ENCODE measurements at regions not wholly inside any gene's neighbourhood (a gene's known extent, or its start where the extent isn't known, plus 50 kb on each side); places are given as distances from the start of the nearest gene placed in this dataset.
"Not testable (repeated sequence)": the region's sequence is repeated elsewhere in the genome, so short reads cannot be mapped to it uniquely, and the experiment has no call there.

GRCh38 chr14:58961045-58961731 lies 227.3 kb upstream of the DAAM1 start:
- no peak for DNase-seq

- DNase-seq: no peak
Observed at GRCh38 chr14:58963873-58964597, 224.4 kb upstream of the DAAM1 start.

GRCh38 chr14:58964598-58964928 lies 223.9 kb upstream of the DAAM1 start:
- no peak for DNase-seq

DNA sequence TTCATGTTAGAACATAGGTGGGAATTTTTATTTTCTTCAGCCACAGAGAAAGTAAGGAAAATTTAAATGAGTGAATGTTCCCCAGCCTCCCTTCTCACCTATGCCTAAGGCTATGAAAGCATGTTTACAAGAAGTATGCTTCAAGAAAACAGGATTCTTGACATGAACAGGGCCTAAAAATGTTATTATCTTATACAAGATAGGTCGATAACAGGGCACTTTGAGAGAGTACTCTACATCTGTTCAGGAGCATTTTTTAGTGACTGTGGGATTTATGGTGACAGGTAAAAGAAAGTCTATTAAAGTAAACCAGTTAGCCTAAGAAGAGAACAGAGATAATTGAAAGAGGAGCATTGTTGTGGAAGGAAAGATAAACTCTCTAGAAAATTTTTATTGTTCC lies 222.9 kb upstream of the DAAM1 start:
- no peak for DNase-seq

GRCh38 chr14:58966997-58967396 lies 221.5 kb upstream of the DAAM1 start:
- no peak for DNase-seq

DNA sequence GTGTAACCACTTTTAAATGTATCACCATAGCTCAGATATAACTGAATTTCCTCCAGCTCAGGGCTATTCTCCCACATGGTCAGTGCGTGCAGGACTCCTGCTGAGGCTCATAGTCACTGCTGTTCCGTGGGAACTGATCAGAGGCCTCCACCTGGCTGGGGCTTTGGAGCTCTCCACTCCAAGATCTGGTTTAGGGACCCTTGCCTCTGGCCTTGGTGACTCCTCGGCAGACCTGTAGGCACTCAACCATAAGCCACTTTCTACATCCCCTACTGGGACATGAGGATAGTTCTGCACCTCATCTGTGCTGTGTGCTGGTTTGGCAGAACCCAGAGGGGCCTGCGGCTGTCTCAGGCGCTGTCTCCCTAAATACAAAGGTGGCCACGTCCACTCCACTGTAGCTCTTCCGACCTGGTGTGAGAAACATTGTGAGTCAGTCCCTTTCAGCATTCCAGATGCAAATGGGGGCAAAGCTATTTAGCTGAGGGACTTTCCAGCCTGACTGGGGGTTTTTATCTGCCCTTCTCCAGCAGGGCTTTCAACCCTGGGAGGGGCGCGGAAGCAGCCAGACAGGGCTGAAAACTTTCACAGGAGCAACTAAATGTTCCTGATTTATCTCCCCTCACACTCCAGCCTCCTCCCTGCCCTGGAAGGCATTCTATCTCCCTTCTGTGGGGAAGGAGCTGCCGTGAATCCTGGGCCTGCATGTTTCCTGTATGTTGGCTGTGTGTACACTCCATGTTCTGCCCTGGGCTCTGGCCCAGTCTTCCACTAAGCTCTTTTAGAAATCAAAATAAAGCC lies 218.3 kb upstream of the DAAM1 start:
- no peak for DNase-seq

- no peak for DNase-seq
Observed at GRCh38 chr14:58972233-58973017, 216.0 kb upstream of the DAAM1 start.

DNA sequence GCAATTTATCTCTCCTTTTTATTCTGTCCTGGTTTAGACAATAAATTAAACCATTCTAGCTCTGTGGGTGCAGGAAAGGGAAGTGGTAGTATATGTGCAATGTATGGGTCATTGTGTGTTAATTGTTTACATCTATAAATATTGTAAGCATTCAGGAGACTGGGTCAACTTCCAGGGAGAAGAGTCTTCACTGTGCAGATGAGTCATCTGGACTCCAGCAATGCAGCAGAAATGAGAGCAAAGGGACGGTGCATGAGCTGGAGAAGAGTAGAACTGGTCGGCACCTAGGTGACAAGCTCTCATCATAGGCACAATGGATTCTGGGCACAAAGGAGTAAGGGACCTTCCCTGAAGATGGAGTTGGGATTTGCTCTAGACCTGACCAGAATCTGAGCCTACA lies 211.1 kb upstream of the DAAM1 start:
- DNase-seq: no peak

DNA sequence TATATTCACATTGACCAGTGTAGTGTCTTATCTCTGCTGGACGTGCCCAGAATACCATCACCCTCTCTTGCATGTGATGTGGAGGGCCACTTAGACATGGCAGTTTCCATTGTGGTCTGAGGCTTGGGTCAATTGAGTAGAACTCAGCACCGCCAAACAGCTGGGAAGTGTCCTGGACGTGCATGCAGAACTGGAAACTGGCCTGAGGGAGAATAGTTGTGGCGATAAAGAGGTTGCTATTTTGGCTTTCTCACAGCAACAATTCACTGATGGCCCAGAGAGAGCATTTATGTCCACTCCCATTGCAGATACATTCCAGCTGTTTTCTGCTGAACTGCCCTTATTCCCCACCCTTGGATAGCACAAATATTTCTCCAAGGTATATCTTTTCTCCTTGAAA lies 210.1 kb upstream of the DAAM1 start:
- no peak for DNase-seq

- no peak for DNase-seq
Observed at GRCh38 chr14:58979325-58979724, 209.1 kb upstream of the DAAM1 start.

- DNase-seq: no peak
Observed at GRCh38 chr14:58981840-58982239, 206.6 kb upstream of the DAAM1 start.

DNA sequence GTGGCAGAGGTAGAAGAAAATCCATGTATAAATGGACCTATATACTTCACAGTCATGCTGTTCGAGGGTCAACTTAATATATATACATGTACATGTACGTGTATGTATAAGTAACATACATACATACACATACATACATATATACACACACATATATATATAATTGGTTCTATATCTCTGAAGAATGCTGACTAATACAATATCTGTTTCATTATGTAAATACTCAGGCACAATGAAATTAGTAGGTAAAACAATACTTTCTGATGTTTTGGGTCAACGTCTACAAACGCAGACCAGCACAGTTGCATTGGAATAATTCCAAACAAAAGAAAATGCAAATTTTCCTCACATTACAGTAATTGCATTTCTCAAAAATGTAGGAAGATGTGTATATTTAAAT lies 202.7 kb upstream of the DAAM1 start:
- DNase-seq: no peak

GRCh38 chr14:58987591-58987990 lies 200.9 kb upstream of the DAAM1 start:
- DNase-seq: no peak

DNA sequence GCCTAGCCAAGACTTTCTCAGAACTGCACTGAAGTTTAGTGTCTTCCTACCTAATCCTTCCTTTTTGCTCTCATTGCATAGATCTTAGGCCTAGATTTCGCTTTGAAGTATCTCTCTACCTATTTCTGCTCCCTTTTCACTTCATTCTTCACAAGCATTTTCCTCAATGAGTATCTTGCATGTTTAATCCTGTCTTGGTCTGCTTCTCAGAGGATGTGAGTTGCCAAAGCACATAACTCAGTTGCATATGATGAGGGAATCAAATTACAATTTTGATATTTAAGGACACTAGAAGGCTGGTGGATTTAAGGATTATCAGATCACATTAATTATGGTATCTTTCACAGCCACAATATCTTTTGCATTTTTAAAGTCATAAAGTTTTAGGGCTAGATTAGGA lies 195.5 kb upstream of the DAAM1 start:
- peak; percentile 42 for DNase-seq

DNA sequence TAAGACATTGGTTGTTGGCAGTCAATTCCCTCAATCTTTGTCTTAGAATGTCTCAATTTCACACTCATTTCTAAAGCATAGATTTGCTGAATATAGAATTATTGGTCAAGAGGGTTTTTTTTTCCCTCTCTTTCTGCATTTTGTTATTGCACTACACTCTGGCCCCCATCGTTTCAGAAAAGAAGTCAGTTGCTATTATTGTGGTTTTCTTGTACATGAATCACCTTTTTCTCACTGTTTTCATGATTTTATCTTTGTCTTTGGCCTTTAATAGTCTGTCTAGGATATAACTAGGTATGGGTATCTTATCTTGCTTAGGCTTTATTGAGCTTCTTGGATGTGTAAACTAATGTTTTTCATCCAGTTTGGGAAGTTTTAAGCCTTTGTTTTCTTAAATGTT lies 194.3 kb upstream of the DAAM1 start:
- no peak for DNase-seq

DNA sequence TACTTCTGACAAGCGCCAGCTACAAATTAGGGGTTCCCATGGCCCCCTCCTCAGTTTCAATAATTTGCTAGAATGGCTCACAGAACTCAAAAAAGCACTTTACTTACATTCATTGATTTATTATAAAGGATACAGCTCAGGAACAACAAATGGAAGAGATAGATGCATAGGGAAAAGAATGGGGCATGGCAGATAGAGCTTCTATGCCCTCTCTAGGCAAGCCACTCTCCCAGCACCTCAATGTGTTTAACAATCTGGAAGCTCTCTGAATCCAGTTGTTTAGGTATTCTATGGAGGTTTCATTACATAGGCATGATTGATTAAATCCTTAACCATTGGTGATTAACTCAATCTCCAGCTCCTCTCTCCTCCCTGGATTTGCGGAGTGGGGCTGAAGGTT lies 184.5 kb upstream of the DAAM1 start:
- peak; percentile 4 for DNase-seq

- not testable (repeated sequence) for DNase-seq
Observed at GRCh38 chr14:59006179-59006578, 182.3 kb upstream of the DAAM1 start.

DNA sequence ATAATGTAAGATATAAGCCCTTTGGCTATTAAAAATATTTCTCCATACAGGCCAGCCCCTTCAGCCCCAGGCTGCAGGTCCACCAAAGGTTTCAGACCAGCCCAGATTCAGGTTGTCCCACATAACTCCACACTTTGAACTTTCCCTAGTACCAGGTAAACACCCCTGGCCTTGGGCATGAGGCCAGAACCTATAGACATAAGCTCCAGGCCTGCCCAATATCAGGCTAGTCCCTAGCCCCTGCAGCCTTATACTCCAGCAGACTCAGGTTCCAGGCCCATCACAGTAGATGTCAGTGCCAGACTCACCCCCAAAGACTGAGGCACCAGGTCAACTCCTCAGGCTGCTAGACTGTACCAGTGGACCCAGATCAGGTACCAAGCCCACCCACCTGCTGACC lies 178.5 kb upstream of the DAAM1 start:
- no peak for DNase-seq

DNA sequence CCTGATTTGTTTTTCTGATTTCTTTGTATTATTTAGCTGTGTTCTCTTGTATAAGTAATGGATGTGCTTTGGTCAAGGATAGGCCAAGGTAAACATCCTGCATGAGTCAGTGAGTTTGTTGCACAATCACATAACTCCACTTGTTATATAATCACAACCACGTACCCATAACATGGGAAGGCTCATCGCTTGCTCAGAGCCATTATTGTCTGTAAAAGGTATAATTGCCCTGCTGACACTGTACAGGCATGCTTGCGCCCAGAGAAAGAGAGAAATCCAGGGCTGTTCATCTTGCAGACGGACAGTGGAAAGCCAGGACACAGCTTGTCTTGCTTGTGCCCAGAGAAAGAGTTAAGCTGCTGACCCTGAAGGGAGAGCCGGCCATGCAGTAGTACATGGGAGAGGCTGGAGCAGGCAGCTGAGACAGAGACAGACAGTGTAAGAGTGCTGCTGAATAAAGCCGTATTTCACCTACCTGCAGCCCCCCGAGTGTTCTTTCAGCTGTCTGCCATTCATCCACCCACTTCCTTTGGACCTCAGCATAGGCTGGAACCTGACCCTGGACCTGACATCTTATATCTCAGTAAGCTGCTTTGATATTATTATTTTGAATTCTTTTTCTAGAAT lies 174.7 kb upstream of the DAAM1 start:
- DNase-seq: no peak

DNA sequence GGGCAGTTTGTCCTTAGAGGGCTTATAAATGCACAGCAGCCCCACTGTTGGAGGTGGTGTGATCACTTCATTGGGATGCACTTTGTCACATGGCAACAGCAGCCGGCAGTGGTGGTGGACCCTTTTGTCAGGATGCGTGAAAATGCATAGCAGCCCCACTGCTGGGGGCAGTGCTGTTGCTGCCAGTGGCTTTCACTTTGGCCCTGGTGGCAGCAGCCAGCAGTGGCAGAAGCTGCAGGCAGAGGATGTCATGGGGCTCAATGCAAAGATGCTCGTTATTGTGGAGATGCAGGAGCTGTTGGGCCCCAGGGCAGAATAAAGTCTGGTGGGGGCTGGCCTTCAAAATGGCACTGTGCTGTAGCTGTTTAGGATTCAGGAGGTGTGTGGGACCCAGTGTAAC lies 173.0 kb upstream of the DAAM1 start:
- no peak for DNase-seq

- no peak for DNase-seq
Observed at GRCh38 chr14:59017285-59017965, 171.0 kb upstream of the DAAM1 start.

DNA sequence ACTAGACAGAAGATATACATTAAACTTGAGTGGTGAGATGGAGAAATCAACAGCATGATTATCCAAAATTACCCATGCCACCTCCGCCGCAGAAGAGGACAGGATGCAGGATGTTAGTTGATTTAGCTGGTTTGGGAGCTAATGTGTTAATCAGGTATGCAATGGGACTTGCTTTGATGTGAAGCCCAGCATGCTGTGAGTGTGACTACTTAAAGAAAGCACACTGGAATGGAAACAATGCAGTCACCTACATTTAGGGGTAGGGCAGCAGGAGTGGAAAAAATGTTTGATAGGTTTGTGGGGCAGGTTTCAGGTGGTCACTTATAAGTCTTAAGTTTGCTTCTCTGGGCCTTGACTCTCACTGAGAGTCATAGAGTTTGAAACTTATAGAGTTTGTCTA lies 170.0 kb upstream of the DAAM1 start:
- DNase-seq: no peak

All from NCI-H2171 treated with DMSO at 0.1 percent for 48 hours (cell line).